Activated CD8-positive, alpha-beta T cell treated with anti-CD3 and anti-CD28 coated beads for 36 hours (primary cell): ENCODE measurements at regions not wholly inside any gene's neighbourhood (a gene's known extent, or its start where the extent isn't known, plus 50 kb on each side); places are given as distances from the start of the nearest gene placed in this dataset.

Experiments used
- ATAC-seq: fragments of 200-7000 bp; cut with Tn5 transposase; one replicate; pipeline ENCODE4 v1.10.0; 2021; ENCODE audit warnings: mild to moderate bottlenecking, moderate library complexity
- CTCF ChIA-PET: fragments of 350-600 bp; sonication (Branson Sonifier 250); formaldehyde crosslinking; loops from one replicate; lab custom pipeline; 2021; ENCODE audit warnings: antibody characterized with exemption; lab: Charles Lee
- POLR2A ChIA-PET: fragments of 350-600 bp; sonication (Branson Sonifier 250); formaldehyde crosslinking; loops from one replicate; lab custom pipeline; 2021; ENCODE audit warnings: antibody characterized with exemption; lab: Charles Lee
- DNase-seq: peaks from one replicate; pipeline ENCODE4 v3.0.0-alpha.2; 2020
- H3K27ac Mint-ChIP-seq: one replicate; pipeline ENCODE4 v1.8.0; 2021; ENCODE audit warnings: mild to moderate bottlenecking, mixed read lengths
- H3K27me3 Mint-ChIP-seq: one replicate; pipeline ENCODE4 v1.8.0; 2021; ENCODE audit warnings: mixed read lengths
- H3K36me3 Mint-ChIP-seq: one replicate; pipeline ENCODE4 v1.8.0; 2021; ENCODE audit warnings: low read depth, mixed read lengths
- H3K4me1 Mint-ChIP-seq: one replicate; pipeline ENCODE4 v1.8.0; 2021; ENCODE audit warnings: low read depth, mixed read lengths
- H3K4me3 Mint-ChIP-seq: one replicate; pipeline ENCODE4 v1.8.0; 2021; ENCODE audit warnings: mild to moderate bottlenecking, moderate library complexity, mixed read lengths
- H3K9me3 Mint-ChIP-seq: one replicate; pipeline ENCODE4 v1.8.0; 2021; ENCODE audit warnings: mixed read lengths
- CTCF ChIP-seq: fragments of 200-600 bp; IDR thresholded peaks from one replicate; pipeline ENCODE4 v1.8.0; 2022; ENCODE audit warnings: antibody characterized with exemption, mild to moderate bottlenecking
- intact Hi-C: fragments of 100-400 bp; cut with micrococcal nuclease; formaldehyde crosslinking; loops from one replicate; pipeline ENCODE4 v1.10.0; 2022

- DNase-seq (no peak), ATAC-seq (no peak)
- CTCF ChIA-PET: no interaction called here
- intact Hi-C loops: no loop called here
- peaks cover 3% of the 10 kb centered on the region for H3K9me3 Mint-ChIP-seq
- peaks cover 6% of the 10 kb centered on the region for H3K27me3 Mint-ChIP-seq
- TF ChIP-seq CTCF: no peak
- peaks cover 1% of the 10 kb centered on the region for H3K36me3 Mint-ChIP-seq
- no peak overlapping the region for H3K27ac Mint-ChIP-seq
- POLR2A ChIA-PET: no interaction called here
- peaks cover 34% of the 10 kb centered on the region for H3K4me1 Mint-ChIP-seq
- H3K4me3 Mint-ChIP-seq: no peak overlapping the region
These were observed 100.1 kb upstream of the DUSP10 start for GRCh38 chr1:221841983-221842335.

GRCh38 chr1:221841251-221841982 lies 99.5 kb upstream of the DUSP10 start:
- Mint-ChIP-seq H3K27me3 (peaks cover 8% of the 10 kb centered on the region), H3K36me3 (peaks cover 1% of the 10 kb centered on the region), H3K9me3 (peaks cover 3% of the 10 kb centered on the region), H3K4me1 (peaks cover 36% of the 10 kb centered on the region), H3K4me3 (no peak overlapping the region), H3K27ac (no peak overlapping the region)
- CTCF ChIA-PET: no interaction called here
- ATAC-seq (no peak), DNase-seq (no peak)
- no peak for TF ChIP-seq CTCF
- intact Hi-C loops: no loop called here
- POLR2A ChIA-PET: no interaction called here

- H3K27ac Mint-ChIP-seq: peak overlapping the region; percentile 80
- H3K27me3 Mint-ChIP-seq: peaks cover 9% of the 10 kb centered on the region
- ATAC-seq: no peak
- CTCF ChIA-PET: interaction anchor here (0.8 to 1.5 kb wide), 4 partner anchors 10 to 99 kb away, joined by 3 to 4 read pairs (median 3); partner anchors contain the start of gene DUSP10
- peaks cover 1% of the 10 kb centered on the region for H3K36me3 Mint-ChIP-seq
- peaks cover 36% of the 10 kb centered on the region for H3K4me1 Mint-ChIP-seq
- POLR2A ChIA-PET: no interaction called here
- no peak for DNase-seq
- no peak for TF ChIP-seq CTCF
- peaks cover 3% of the 10 kb centered on the region for H3K9me3 Mint-ChIP-seq
- H3K4me3 Mint-ChIP-seq: no peak overlapping the region
- intact Hi-C loops: no loop called here
These were observed 98.8 kb upstream of the DUSP10 start for GRCh38 chr1:221840511-221841243.

GRCh38 chr1:221839782-221840395 lies 98.0 kb upstream of the DUSP10 start:
- Mint-ChIP-seq H3K27me3 (peaks cover 9% of the 10 kb centered on the region), H3K27ac (peak overlapping the region; percentile 80), H3K9me3 (peaks cover 3% of the 10 kb centered on the region), H3K36me3 (peaks cover 1% of the 10 kb centered on the region), H3K4me1 (peaks cover 36% of the 10 kb centered on the region), H3K4me3 (no peak overlapping the region)
- intact Hi-C loops: loop anchor here (2.0 to 5.0 kb wide), 2 partner anchors 63 to 98 kb away; partner anchors contain the start of gene DUSP10
- POLR2A ChIA-PET: interaction anchor here (1.0 to 2.2 kb wide), 4 partner anchors 10 to 82 kb away, joined by 3 to 9 read pairs (median 5); no protein-coding TSS in a partner anchor
- TF ChIP-seq CTCF: no peak
- DNase-seq (peak; percentile 90), ATAC-seq (peak; percentile 96)
- CTCF ChIA-PET: interaction anchor here (0.8 to 1.5 kb wide), 4 partner anchors 10 to 98 kb away, joined by 3 to 4 read pairs (median 3); partner anchors contain the start of gene DUSP10
